Smooth muscle cell (in vitro differentiated cells): ENCODE measurements at regions not wholly inside any gene's neighbourhood (a gene's known extent, or its start where the extent isn't known, plus 50 kb on each side); places are given as distances from the start of the nearest gene placed in this dataset.

Source experiments
- DNase-seq: peaks from one replicate; lab custom pipeline; 2025; ENCODE audit not compliant: unreplicated experiment; lab: John Stamatoyannopoulos, UW
- H2AFZ ChIP-seq: fragments of 200-600 bp; sonication (generic); 2 replicates; pipeline ENCODE4 v1.6.0; 2016; ENCODE audit warnings: antibody characterized with exemption, low read depth, mild to moderate bottlenecking
- H3F3A ChIP-seq: fragments of 200-600 bp; sonication (generic); 2 replicates; pipeline ENCODE4 v1.6.0; 2017; ENCODE audit warnings: antibody characterized with exemption, low read depth
- H3K27ac ChIP-seq: fragments of 200-600 bp; sonication (generic); 2 replicates; pipeline ENCODE4 v1.5.1; 2016; ENCODE audit warnings: low read depth, mild to moderate bottlenecking
- H3K27me3 ChIP-seq: fragments of 200-600 bp; sonication (generic); 2 replicates; pipeline ENCODE4 v1.6.1; 2016; ENCODE audit warnings: low read depth, mild to moderate bottlenecking
- H3K36me3 ChIP-seq: fragments of 200-600 bp; sonication (generic); 2 replicates; pipeline ENCODE4 v1.5.1; 2016; ENCODE audit warnings: low read depth
- H3K4me1 ChIP-seq: fragments of 200-600 bp; sonication (generic); 2 replicates; pipeline ENCODE4 v1.5.1; 2016; ENCODE audit warnings: low read depth
- H3K4me2 ChIP-seq: fragments of 200-600 bp; sonication (generic); 2 replicates; pipeline ENCODE4 v1.6.0; 2016; ENCODE audit warnings: mild to moderate bottlenecking
- H3K4me3 ChIP-seq: fragments of 200-600 bp; sonication (generic); 2 replicates; pipeline ENCODE4 v1.5.1; 2016; ENCODE audit warnings: mild to moderate bottlenecking
- H3K79me2 ChIP-seq: fragments of 200-600 bp; sonication (generic); 2 replicates; pipeline ENCODE4 v1.6.0; 2016; ENCODE audit warnings: low read depth, mild to moderate bottlenecking
- H3K9ac ChIP-seq: fragments of 200-600 bp; sonication (generic); 2 replicates; pipeline ENCODE4 v1.6.0; 2016; ENCODE audit warnings: low read depth
- H3K9me3 ChIP-seq: fragments of 200-600 bp; sonication (generic); replicated peaks from 2 replicates; pipeline ENCODE4 v1.5.1; 2016; ENCODE audit warnings: low read depth
- H4K20me1 ChIP-seq: fragments of 200-600 bp; sonication (generic); 2 replicates; pipeline ENCODE4 v1.6.0; 2016; ENCODE audit warnings: low read depth
- CTCF ChIP-seq: fragments of 200-600 bp; sonication (generic); IDR thresholded peaks from 2 replicates; pipeline ENCODE4 v1.5.1; 2017; ENCODE audit warnings: borderline replicate concordance, mild to moderate bottlenecking, antibody characterized with exemption; ENCODE audit not compliant: insufficient read depth, poor library complexity, severe bottlenecking
- WGBS: methylation state at CpG from one replicate; pipeline ENCODE4 v1.1.7; 2016; ENCODE audit warnings: low lambda C conversion rate; 5-methylcytosine and 5-hydroxymethylcytosine counted together

GRCh38 chr7:16270844-16271243 is 150.5 kb downstream of the CRPPA start:
- Histone ChIP-seq H4K20me1 (no peaks in the 10 kb centered on the region), H3K9ac (no peak overlapping the region), H3K27me3 (no peaks in the 10 kb centered on the region), H3K4me2 (no peak overlapping the region), H3K4me3 (no peak overlapping the region), H3K79me2 (no peaks in the 10 kb centered on the region), H2AFZ (no peak overlapping the region), H3K36me3 (no peaks in the 10 kb centered on the region), H3K9me3 (no peaks in the 10 kb centered on the region), H3K27ac (no peak overlapping the region), H3F3A (no peaks in the 10 kb centered on the region), H3K4me1 (peaks cover 8% of the 10 kb centered on the region)
- WGBS: 80% methylated on average over 4 of the region's 4 CpGs
- TF ChIP-seq CTCF: no peak
- no peak for DNase-seq

GRCh38 chr7:16268821-16269768 is 152.2 kb downstream of the CRPPA start:
- Histone ChIP-seq H3K4me3 (no peak overlapping the region), H3F3A (no peaks in the 10 kb centered on the region), H3K4me2 (no peak overlapping the region), H3K9me3 (no peaks in the 10 kb centered on the region), H4K20me1 (no peaks in the 10 kb centered on the region), H3K36me3 (no peaks in the 10 kb centered on the region), H3K27ac (no peak overlapping the region), H3K4me1 (peaks cover 8% of the 10 kb centered on the region), H3K79me2 (no peaks in the 10 kb centered on the region), H2AFZ (no peak overlapping the region), H3K9ac (no peak overlapping the region), H3K27me3 (no peaks in the 10 kb centered on the region)
- WGBS: 76% methylated on average over 12 of the region's 12 CpGs
- DNase-seq: no peak
- no peak for TF ChIP-seq CTCF

GRCh38 chr7:16267953-16268820 is 153.2 kb downstream of the CRPPA start:
- Histone ChIP-seq H3K9ac (no peak overlapping the region), H3K9me3 (no peaks in the 10 kb centered on the region), H3K4me2 (no peak overlapping the region), H3K4me3 (no peak overlapping the region), H3K4me1 (peaks cover 8% of the 10 kb centered on the region), H2AFZ (no peak overlapping the region), H3F3A (no peaks in the 10 kb centered on the region), H4K20me1 (no peaks in the 10 kb centered on the region), H3K79me2 (no peaks in the 10 kb centered on the region), H3K27me3 (no peaks in the 10 kb centered on the region), H3K36me3 (no peaks in the 10 kb centered on the region), H3K27ac (no peak overlapping the region)
- no peak for DNase-seq
- no peak for TF ChIP-seq CTCF
- WGBS: 94% methylated on average over 5 of the region's 5 CpGs
